HG03039 (cell line): ENCODE measurements at regions not wholly inside any gene's neighbourhood (a gene's known extent, or its start where the extent isn't known, plus 50 kb on each side); places are given as distances from the start of the nearest gene placed in this dataset.
"Not testable (repeated sequence)": the region's sequence is repeated elsewhere in the genome, so short reads cannot be mapped to it uniquely, and the experiment has no call there.

ENCODE experiments used
- ATAC-seq: cut with Tn5 transposase; IDR thresholded peaks from one replicate; pipeline ENCODE4 v1.9.1; 2021; ENCODE audit warnings: mild to moderate bottlenecking, moderate library complexity; ENCODE audit not compliant: unreplicated experiment

- ATAC-seq = no peak
Measured at GRCh38 chr7:24127930-24128329, 156.1 kb upstream of the NPY start.

- ATAC-seq = no peak
Measured at GRCh38 chr7:24129597-24129996, 154.4 kb upstream of the NPY start.

GRCh38 chr7:24130631-24131030, 153.4 kb upstream of the NPY start:
- no peak for ATAC-seq

DNA sequence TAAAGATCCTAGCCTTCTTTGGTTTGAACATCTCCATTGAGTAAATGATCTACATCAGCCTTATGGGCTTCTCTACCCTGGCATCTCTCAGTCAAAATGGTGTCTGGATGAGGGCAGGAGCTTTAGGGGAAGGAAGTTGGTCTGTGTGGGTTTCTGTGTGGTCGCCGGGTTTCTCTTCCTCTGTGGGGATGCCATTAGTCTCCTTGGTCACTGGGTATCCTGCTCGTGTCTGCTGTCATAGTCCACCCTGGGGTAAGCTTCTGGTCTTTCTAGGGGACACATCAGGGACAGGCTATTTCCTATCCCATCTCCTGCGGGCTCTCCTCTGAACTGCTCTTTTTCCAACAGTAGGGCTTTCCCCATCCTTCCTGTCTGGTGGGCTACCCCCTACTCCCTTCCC, 150.3 kb upstream of the NPY start:
- no peak for ATAC-seq

- ATAC-seq = no peak
Measured at GRCh38 chr7:24134535-24134934, 149.5 kb upstream of the NPY start.

- peak; percentile 57 for ATAC-seq
Measured at GRCh38 chr7:24135003-24135817, 148.8 kb upstream of the NPY start.

DNA sequence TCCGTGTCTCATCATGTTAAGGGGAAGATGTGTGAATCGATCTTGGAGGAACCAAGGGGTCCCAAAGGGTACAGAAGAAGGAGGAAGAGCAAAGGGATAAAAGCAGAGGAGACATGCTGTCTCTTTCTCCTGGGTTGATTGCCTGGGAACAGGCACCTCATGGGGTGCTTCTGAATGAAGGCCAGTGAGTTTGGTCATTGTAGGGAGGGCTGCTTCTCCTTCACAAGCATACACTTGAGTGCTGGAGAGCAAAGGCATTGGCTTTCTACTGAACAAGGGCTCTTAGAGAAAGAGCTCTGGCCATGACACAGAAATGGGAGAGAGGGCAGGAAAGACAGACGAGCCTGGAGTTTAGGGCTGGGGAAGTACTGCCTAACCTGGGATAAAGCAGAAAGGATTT, 146.7 kb upstream of the NPY start:
- ATAC-seq = no peak

GRCh38 chr7:24138343-24138742, 145.6 kb upstream of the NPY start:
- ATAC-seq = no peak

DNA sequence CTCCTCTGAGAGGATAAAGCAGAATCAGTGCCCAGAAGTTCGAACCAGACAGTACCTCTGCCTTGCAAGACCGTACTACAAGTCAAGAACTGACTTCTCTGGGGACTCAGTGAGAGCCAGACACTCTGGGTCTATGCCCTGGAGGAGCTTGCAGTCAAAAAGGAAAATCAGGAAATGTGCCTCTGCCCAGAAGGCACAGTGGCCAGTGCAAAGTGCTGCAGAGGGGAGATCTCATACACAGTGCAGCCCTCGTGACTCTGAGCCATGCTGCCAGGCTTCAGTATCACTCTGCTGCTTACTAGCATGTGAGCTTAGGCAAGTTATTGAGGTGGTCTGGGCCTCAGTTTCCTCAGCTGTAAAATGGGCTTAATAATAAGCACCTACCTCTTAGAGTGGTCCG, 144.0 kb upstream of the NPY start:
- ATAC-seq = no peak

- ATAC-seq = no peak
Measured at GRCh38 chr7:24141874-24142509, 142.0 kb upstream of the NPY start.

- ATAC-seq = no peak
Measured at GRCh38 chr7:24143547-24143946, 140.4 kb upstream of the NPY start.

GRCh38 chr7:24151944-24152343, 132.0 kb upstream of the NPY start:
- ATAC-seq = no peak

GRCh38 chr7:24152356-24152755, 131.6 kb upstream of the NPY start:
- no peak for ATAC-seq

- ATAC-seq = no peak
Measured at GRCh38 chr7:24152877-24153472, 131.0 kb upstream of the NPY start.

GRCh38 chr7:24157666-24158065, 126.3 kb upstream of the NPY start:
- ATAC-seq = no peak

- no peak for ATAC-seq
Measured at GRCh38 chr7:24158975-24159374, 125.0 kb upstream of the NPY start.

- ATAC-seq = no peak
Measured at GRCh38 chr7:24164401-24164800, 119.6 kb upstream of the NPY start.

GRCh38 chr7:24169077-24169624, 114.8 kb upstream of the NPY start:
- no peak for ATAC-seq

GRCh38 chr7:24171951-24172350, 112.0 kb upstream of the NPY start:
- not testable (repeated sequence) for ATAC-seq

GRCh38 chr7:24172856-24173255, 111.1 kb upstream of the NPY start:
- no peak for ATAC-seq

GRCh38 chr7:24175603-24176002, 108.4 kb upstream of the NPY start:
- ATAC-seq = no peak
